ENCODE measurements at regions not wholly inside any gene's neighbourhood (a gene's known extent, or its start where the extent isn't known, plus 50 kb on each side); places are given as distances from the start of the nearest gene placed in this dataset.

- Histone ChIP-seq H3K27me3 (no peaks in the 10 kb centered on the region), H3K4me1 (replicated peaks in 1 of 2) (no peaks in the 10 kb centered on the region), H3K27ac (no peak overlapping the region), H3K4me3 (no peak overlapping the region), H3K9me3 (replicated peaks in 1 of 3) (no peaks in the 10 kb centered on the region), H3K36me3 (replicated peaks in 1 of 2) (no peaks in the 10 kb centered on the region)
- intact Hi-C loops (cut with DNase I): no loop called here
- 86 to 92% (median 87%) methylated on average over 5 of the region's 5 CpGs for WGBS, 4 donors
- TF ChIP-seq CTCF (IDR thresholded peaks at IDR 0.05) (no peak), POLR2A (IDR thresholded peaks at IDR 0.05) (no peak)
- no peak for DNase-seq
These were observed 790.4 kb downstream of the EPHA4 start for GRCh38 chr2:220781622-220782241.

GRCh38 chr2:220782609-220783113 lies 789.4 kb downstream of the EPHA4 start:
- no peak overlapping the region for H3K27ac ChIP-seq
- H3K36me3 ChIP-seq (replicated peaks in 1 of 2): no peaks in the 10 kb centered on the region
- intact Hi-C loops (cut with DNase I): no loop called here
- 82 to 85% (median 85%) methylated on average over 5 of the region's 5 CpGs for WGBS, 4 donors
- H3K4me1 ChIP-seq (replicated peaks in 1 of 2): no peaks in the 10 kb centered on the region
- no peak for DNase-seq
- no peaks in the 10 kb centered on the region for H3K27me3 ChIP-seq
- H3K4me3 ChIP-seq: no peak overlapping the region
- TF ChIP-seq CTCF (IDR thresholded peaks at IDR 0.05): no peak
- TF ChIP-seq POLR2A (IDR thresholded peaks at IDR 0.05): no peak
- no peaks in the 10 kb centered on the region for H3K9me3 ChIP-seq (replicated peaks in 1 of 3)

- no peak overlapping the region for H3K27ac ChIP-seq
- no peaks in the 10 kb centered on the region for H3K36me3 ChIP-seq (replicated peaks in 1 of 2)
- no peak for TF ChIP-seq CTCF (IDR thresholded peaks at IDR 0.05)
- TF ChIP-seq POLR2A (IDR thresholded peaks at IDR 0.05): no peak
- H3K4me3 ChIP-seq: no peak overlapping the region
- H3K27me3 ChIP-seq: no peaks in the 10 kb centered on the region
- 43 to 60% (median 52%) methylated on average over 1 of the region's 1 CpG for WGBS, 4 donors
- intact Hi-C loops (cut with DNase I): no loop called here
- no peaks in the 10 kb centered on the region for H3K9me3 ChIP-seq (replicated peaks in 1 of 3)
- no peak for DNase-seq
- no peaks in the 10 kb centered on the region for H3K4me1 ChIP-seq (replicated peaks in 1 of 2)
These were observed 788.4 kb downstream of the EPHA4 start for GRCh38 chr2:220783671-220784070.

GRCh38 chr2:220785178-220785577 lies 786.9 kb downstream of the EPHA4 start:
- DNase-seq: no peak
- no peak overlapping the region for H3K27ac ChIP-seq
- intact Hi-C loops (cut with DNase I): no loop called here
- H3K9me3 ChIP-seq (replicated peaks in 1 of 3): no peaks in the 10 kb centered on the region
- H3K36me3 ChIP-seq (replicated peaks in 1 of 2): no peaks in the 10 kb centered on the region
- no peak for TF ChIP-seq POLR2A (IDR thresholded peaks at IDR 0.05)
- TF ChIP-seq CTCF (IDR thresholded peaks at IDR 0.05): no peak
- H3K4me1 ChIP-seq (replicated peaks in 1 of 2): no peaks in the 10 kb centered on the region
- WGBS, 4 donors: 87 to 95% (median 92%) methylated on average over 4 of the region's 4 CpGs
- no peak overlapping the region for H3K4me3 ChIP-seq
- no peaks in the 10 kb centered on the region for H3K27me3 ChIP-seq
